OCI-LY7 (cell line): ENCODE measurements at regions not wholly inside any gene's neighbourhood (a gene's known extent, or its start where the extent isn't known, plus 50 kb on each side); places are given as distances from the start of the nearest gene placed in this dataset.

Experiments used
- BruUV-seq: library from RNA; stranded (reverse); fragments of 400-500 nt; replicated peaks from 2 replicates; lab custom pipeline; 2021; lab: Mats Ljungman, UMichigan
- CTCF ChIA-PET: fragments of 300-600 bp; sonication (Branson Sonifier 250); formaldehyde crosslinking; loops from one replicate; lab custom pipeline; 2022; ENCODE audit warnings: antibody characterized with exemption; ENCODE audit not compliant: unreplicated experiment; lab: Charles Lee
- POLR2A ChIA-PET: fragments of 300-600 bp; sonication (Branson Sonifier 250); formaldehyde crosslinking; loops from one replicate; lab custom pipeline; 2022; ENCODE audit warnings: antibody characterized with exemption; lab: Charles Lee
- DNase-seq: peaks from one replicate; pipeline ENCODE4 v3.0.0-alpha.2; 2015; ENCODE audit warnings: low spot score
- H2AFZ ChIP-seq: fragments of 200-600 bp; sonication (generic), shearing (Covaris generic); 2 replicates; pipeline ENCODE4 v1.6.1; 2014; ENCODE audit warnings: mild to moderate bottlenecking, antibody characterized with exemption, low read length, moderate library complexity
- H3K27ac ChIP-seq: fragments of 200-600 bp; sonication (generic); 2 replicates; pipeline ENCODE4 v1.5.1; 2014; ENCODE audit warnings: mixed run types, low read depth, mild to moderate bottlenecking, moderate library complexity, low read length, inconsistent platforms; ENCODE audit not compliant: poor library complexity, severe bottlenecking
- H3K36me3 ChIP-seq: fragments of 200-600 bp; sonication (generic); 2 replicates; pipeline ENCODE4 v1.6.1; 2014; ENCODE audit warnings: mild to moderate bottlenecking, antibody characterized with exemption, low read length, moderate library complexity, mixed read lengths; ENCODE audit not compliant: insufficient read depth
- H3K4me1 ChIP-seq: fragments of 200-600 bp; sonication (generic); 2 replicates; pipeline ENCODE4 v1.5.1; 2014; ENCODE audit warnings: mild to moderate bottlenecking, low read length; ENCODE audit not compliant: insufficient read depth, poor library complexity, severe bottlenecking
- H3K4me2 ChIP-seq: fragments of 200-600 bp; sonication (generic); 2 replicates; pipeline ENCODE4 v1.6.1; 2014; ENCODE audit warnings: mild to moderate bottlenecking, low read length
- H3K4me3 ChIP-seq: fragments of 200-600 bp; sonication (generic); 2 replicates; pipeline ENCODE4 v1.5.1; 2014; ENCODE audit warnings: mild to moderate bottlenecking, low read depth, low read length; ENCODE audit not compliant: poor library complexity, severe bottlenecking
- H3K79me2 ChIP-seq: fragments of 200-600 bp; sonication (generic); 2 replicates; pipeline ENCODE4 v1.6.1; 2016; ENCODE audit warnings: low read depth, mild to moderate bottlenecking, low read length, moderate library complexity, mixed read lengths; ENCODE audit not compliant: insufficient read depth
- H3K9me2 ChIP-seq: fragments of 200-600 bp; sonication (generic); 2 replicates; pipeline ENCODE4 v1.6.1; 2016; ENCODE audit warnings: mild to moderate bottlenecking, low read length, mixed read lengths; ENCODE audit not compliant: insufficient read depth
- H3K9me3 ChIP-seq: fragments of 200-600 bp; sonication (generic); 2 replicates; pipeline ENCODE4 v1.6.1; 2014; ENCODE audit warnings: mild to moderate bottlenecking, mixed run types, low read length, mixed read lengths
- H4K20me1 ChIP-seq: fragments of 200-600 bp; sonication (generic); 2 replicates; pipeline ENCODE4 v1.6.1; 2014; ENCODE audit warnings: mild to moderate bottlenecking, antibody characterized with exemption, low read length, moderate library complexity, mixed read lengths; ENCODE audit not compliant: insufficient read depth
- EZH2phosphoT487 ChIP-seq: fragments of 200-600 bp; sonication (generic); IDR thresholded peaks from 2 replicates; pipeline ENCODE4 v1.6.1; 2018; ENCODE audit warnings: low read depth, borderline replicate concordance, mild to moderate bottlenecking, mixed run types, antibody characterized with exemption, low read length, moderate library complexity, mixed read lengths
- intact Hi-C: fragments of 100-400 bp; cut with micrococcal nuclease; formaldehyde crosslinking; loops from one replicate; pipeline ENCODE4 v1.10.0; 2022; ENCODE audit not compliant: unreplicated experiment
- TF ChIP-seq, protein P1 (sequence below): fragments of 200-600 bp; sonication (generic); conservative IDR thresholded peaks from 2 replicates; pipeline ENCODE4 v1.5.1; 2014; ENCODE audit warnings: mild to moderate bottlenecking, antibody characterized with exemption, low read length, moderate library complexity, mixed read lengths

DNA sequence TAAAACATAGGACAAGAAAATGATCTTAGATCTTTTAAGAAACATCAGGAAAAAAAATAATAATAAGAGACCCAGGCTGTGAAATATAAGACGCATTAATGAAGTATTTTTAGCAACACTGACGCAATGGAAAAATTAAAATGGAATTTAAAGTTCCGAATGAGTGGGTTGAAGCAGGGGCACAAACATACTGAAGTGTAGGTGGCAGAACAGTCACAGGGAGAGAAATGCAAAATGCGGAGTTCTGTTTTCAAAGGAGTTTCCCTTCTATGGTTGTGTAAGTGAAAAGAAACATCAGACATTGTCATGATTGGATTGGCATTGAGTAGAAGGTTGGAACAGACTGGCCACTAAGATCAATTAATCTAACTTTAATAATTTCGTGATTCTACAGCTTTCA, 159.8 kb downstream of the CYSLTR2 start:
- H3K9me3 ChIP-seq: no peaks in the 10 kb centered on the region
- no peak overlapping the region for H3K4me2 ChIP-seq
- H3K36me3 ChIP-seq: no peaks in the 10 kb centered on the region
- DNase-seq: no peak
- H4K20me1 ChIP-seq: no peaks in the 10 kb centered on the region
- no peaks in the 10 kb centered on the region for H3K79me2 ChIP-seq
- no peak overlapping the region for H2AFZ ChIP-seq
- H3K27ac ChIP-seq: no peak overlapping the region
- no peaks in the 10 kb centered on the region for H3K4me1 ChIP-seq
- intact Hi-C loops: no loop called here
- CTCF ChIA-PET: no interaction called here
- TF ChIP-seq, protein P1, sequence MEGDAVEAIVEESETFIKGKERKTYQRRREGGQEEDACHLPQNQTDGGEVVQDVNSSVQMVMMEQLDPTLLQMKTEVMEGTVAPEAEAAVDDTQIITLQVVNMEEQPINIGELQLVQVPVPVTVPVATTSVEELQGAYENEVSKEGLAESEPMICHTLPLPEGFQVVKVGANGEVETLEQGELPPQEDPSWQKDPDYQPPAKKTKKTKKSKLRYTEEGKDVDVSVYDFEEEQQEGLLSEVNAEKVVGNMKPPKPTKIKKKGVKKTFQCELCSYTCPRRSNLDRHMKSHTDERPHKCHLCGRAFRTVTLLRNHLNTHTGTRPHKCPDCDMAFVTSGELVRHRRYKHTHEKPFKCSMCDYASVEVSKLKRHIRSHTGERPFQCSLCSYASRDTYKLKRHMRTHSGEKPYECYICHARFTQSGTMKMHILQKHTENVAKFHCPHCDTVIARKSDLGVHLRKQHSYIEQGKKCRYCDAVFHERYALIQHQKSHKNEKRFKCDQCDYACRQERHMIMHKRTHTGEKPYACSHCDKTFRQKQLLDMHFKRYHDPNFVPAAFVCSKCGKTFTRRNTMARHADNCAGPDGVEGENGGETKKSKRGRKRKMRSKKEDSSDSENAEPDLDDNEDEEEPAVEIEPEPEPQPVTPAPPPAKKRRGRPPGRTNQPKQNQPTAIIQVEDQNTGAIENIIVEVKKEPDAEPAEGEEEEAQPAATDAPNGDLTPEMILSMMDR: no peak
- TF ChIP-seq EZH2phosphoT487: no peak
- BruUV-seq: no TSS peak
- no peak overlapping the region for H3K4me3 ChIP-seq
- no peaks in the 10 kb centered on the region for H3K9me2 ChIP-seq
- POLR2A ChIA-PET: interaction anchor here (0.9 kb wide), 1 partner anchor 9 kb away, joined by 4 read pairs; no protein-coding TSS in a partner anchor

DNA sequence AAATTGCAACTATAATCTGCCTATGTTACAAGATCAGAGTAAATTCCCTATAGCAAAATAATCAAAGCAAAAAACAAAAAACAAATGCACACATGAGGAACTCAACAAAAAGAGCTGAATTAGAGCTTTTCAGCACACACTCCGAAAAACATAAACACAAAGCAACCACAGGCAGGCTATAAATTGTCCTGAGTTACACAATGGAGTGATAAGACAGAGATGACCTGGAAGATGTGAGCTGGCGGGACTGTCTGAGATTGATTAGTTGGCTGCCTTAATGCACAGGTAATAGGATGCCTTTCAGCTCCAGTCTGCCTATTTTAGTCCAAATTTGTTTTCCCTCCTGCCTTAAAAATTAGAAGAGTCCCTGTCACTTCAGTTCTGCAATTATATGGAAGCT, 159.0 kb upstream of the FNDC3A start:
- no peak overlapping the region for H2AFZ ChIP-seq
- no peak overlapping the region for H3K27ac ChIP-seq
- no TSS peak for BruUV-seq
- H3K36me3 ChIP-seq: no peaks in the 10 kb centered on the region
- ChIA-PET CTCF (no interaction called here), POLR2A (interaction anchor here (0.6 to 1.2 kb wide), 3 partner anchors 14 to 373 kb away, joined by 3 to 5 read pairs (median 3); no protein-coding TSS in a partner anchor)
- H3K4me3 ChIP-seq: no peak overlapping the region
- H3K4me2 ChIP-seq: no peak overlapping the region
- intact Hi-C loops: no loop called here
- no peaks in the 10 kb centered on the region for H3K9me3 ChIP-seq
- no peak for TF ChIP-seq EZH2phosphoT487
- TF ChIP-seq, protein P1: no peak
- H3K4me1 ChIP-seq: no peaks in the 10 kb centered on the region
- DNase-seq: no peak
- no peaks in the 10 kb centered on the region for H3K79me2 ChIP-seq
- H4K20me1 ChIP-seq: no peaks in the 10 kb centered on the region
- H3K9me2 ChIP-seq: no peaks in the 10 kb centered on the region

DNA sequence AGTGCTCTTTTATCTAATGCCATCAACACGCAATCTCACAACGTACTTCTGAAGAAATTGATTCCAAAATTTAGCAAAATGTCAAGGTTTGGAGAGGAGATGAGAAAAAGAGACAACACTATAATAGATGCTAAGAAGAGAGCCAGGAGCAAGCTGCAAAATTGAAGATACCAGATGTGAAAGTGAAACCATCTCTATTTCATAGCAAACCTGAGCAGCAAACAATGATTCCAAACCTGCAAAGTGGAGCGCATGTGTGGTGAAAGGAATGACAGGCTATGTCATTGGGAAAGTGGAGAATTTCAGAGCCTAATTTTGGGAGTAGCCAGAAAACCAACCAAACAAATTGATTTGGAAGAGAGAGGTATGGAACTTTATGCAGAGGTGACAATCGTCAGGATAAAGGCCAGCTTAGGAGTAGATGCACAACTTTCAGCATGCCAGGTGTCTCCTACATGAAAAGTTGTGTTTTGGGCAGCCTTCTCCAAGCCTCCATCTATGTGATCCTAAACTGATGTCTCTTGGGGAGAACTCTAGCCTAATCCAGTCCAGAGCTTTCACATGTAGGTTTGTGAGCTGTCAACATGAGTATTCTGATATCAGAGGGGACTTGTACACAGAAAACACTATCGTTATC, 158.4 kb upstream of the FNDC3A start:
- ChIA-PET POLR2A (interaction anchor here (0.7 to 1.3 kb wide), 3 partner anchors 13 to 373 kb away, joined by 3 to 5 read pairs (median 4); no protein-coding TSS in a partner anchor), CTCF (no interaction called here)
- Histone ChIP-seq H3K9me3 (no peaks in the 10 kb centered on the region), H3K27ac (no peak overlapping the region), H3K36me3 (no peaks in the 10 kb centered on the region), H2AFZ (no peak overlapping the region), H3K79me2 (no peaks in the 10 kb centered on the region), H4K20me1 (no peaks in the 10 kb centered on the region), H3K4me1 (no peaks in the 10 kb centered on the region), H3K4me2 (no peak overlapping the region), H3K9me2 (no peaks in the 10 kb centered on the region), H3K4me3 (no peak overlapping the region)
- TF ChIP-seq, protein P1: no peak
- no peak for TF ChIP-seq EZH2phosphoT487
- BruUV-seq: no TSS peak
- intact Hi-C loops: no loop called here
- no peak for DNase-seq
